Stimulated activated CD4-positive, alpha-beta T cell treated with anti-CD3 and anti-CD28 coated beads, TNF-alpha, amount 100 ng/mL, for 1 hour (primary cell): ENCODE measurements at regions not wholly inside any gene's neighbourhood (a gene's known extent, or its start where the extent isn't known, plus 50 kb on each side); places are given as distances from the start of the nearest gene placed in this dataset.

Experiments
- DNase-seq, 3 donors: peaks; one replicate each; pipeline ENCODE4 v3.0.0-alpha.2; 2020; ENCODE audit warnings: low read depth in 3 of 3, low spot score in 1 of 3

DNA sequence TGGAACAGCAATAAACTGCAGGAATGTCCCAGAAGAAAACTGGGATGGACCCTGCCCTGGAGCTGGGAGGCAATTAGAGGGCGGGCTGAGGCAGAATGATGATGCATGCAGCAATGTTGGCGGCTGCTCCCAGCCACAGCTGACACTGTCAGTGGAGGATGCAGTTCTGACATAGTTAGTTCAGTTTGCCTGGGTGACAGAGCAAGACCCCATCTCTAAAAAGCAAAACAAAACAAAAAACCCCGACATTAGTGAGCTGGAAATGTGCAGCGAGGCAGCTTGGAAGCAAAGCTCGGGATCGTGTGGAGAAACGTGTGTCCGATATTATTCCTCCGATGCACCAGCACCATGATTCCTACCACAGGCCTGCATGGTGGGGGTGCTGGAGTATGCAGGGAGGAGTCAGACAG, 110.1 kb upstream of the UQCRFS1 start:
- no peak for DNase-seq

GRCh38 chr19:29323440-29324290, 110.7 kb upstream of the UQCRFS1 start:
- no peak for DNase-seq

- DNase-seq, result no peak
These were observed 111.3 kb upstream of the UQCRFS1 start for GRCh38 chr19:29324291-29324680.

DNA sequence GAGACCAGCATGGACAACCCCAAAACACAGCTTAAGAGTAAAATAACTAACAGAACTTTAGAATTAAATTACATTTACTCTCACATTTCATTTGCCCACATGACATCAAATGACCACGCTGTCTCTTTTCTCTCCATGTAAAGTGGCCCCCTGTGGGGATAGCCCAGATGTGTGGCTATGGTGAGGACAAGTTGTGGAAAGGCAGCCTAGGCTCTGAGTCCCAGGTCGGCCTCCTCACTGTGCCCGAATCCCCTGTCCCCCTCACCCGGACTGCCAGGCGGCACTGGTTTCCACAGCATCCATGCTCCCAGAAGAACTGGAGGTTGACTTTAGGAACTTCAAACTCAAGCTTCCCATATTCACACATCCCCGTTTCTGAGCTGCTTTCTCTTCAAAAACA, 111.8 kb upstream of the UQCRFS1 start:
- no peak for DNase-seq

DNA sequence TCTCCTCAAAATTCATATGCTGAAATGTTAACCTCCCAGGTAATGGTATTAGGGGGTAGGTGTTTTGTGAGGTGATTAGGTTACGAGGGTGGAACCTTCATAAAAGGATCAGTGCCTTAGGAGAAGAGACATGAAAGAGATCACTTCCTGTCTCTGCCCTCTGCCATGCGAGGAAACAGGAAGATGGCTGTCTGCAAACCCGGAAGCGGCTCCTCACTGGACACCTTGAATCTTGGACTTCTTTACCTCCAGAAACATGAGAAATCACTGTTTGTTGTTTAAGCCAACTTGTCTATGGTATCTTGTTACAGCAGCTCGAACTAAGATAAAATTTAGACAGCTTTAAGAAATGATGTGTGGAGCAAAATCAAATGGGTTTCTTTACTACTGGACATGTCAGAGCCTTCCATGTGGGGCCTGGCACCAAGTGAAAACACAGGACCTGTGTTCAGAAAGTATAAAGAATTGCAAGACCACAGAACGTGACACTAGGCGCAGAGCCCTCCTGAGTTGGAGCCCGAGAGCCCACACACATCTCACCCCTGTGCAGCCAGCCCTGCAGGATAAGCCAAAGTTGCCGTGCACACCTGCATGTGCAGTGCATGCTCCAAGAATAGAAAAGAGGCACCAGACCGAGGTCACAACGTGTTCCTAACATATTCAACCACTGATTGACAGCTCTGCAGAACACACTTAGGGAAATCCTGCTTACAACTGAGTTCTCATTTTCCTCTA, 112.5 kb upstream of the UQCRFS1 start:
- DNase-seq, result no peak

DNA sequence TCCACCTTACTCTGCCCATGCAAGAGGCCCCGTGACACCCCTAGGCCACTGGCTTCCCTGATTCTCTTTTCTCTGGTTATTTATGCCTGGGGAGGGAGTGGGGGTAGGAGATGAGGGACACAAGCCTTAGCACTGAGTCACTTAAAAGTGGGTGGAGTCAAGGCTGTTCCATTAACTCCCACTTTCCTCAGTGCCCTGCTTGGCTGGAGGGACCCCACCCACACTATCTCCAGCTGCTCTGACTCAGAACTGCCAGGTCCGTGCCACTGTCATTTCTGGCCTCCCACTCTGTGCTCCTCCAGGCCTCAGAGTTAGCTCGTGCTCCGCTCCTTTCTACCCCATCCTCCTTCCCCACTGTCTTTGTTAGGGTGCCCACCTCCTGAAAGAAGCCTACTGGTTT, 113.4 kb upstream of the UQCRFS1 start:
- no peak for DNase-seq

DNA sequence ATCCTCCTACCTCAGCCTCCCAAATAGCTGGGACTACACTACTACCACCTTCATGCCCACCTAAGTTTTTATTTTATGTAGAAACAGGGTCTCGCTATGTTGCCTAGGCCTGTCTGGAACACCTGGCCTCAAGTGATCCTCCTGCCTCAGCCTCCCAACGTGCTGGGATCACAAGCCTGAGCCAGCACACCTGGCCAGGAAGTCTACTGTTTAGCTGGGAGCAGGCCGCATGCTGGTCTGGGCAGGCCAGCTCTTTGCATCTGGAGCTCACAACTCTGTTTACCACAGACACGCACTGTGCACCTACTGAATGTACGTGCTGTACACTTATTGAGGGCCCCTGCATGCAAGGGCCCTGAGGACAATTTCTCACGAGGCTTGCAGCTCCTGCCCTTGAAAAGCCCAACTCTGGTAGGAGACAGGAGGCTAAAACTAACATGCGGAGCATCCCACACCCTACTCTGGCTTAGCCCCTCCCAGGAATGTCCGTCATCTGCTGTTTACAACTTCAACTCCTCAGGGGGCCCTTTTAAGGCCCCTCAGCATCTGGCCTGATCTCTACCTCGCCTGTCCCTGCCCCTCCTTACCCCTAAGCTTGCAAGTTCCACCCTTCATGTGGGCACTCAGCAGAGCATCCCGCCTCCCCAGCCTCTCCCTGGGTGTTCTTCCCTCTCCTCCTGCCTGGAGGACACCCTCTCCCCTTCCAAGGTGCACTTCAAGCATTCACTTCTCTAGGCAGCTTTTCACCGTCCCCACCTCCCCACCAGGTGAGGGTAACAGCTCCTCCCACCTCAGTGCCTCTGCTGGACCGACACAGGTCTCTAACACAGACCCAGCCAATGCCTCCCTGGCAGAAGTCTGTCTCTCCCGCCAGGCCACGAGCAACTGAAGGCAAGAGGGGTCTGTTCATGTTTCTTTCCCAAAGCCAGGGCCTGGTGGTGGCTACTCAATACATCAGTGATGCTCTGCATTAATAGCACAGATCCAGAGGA, 114.2 kb upstream of the UQCRFS1 start:
- no peak for DNase-seq

GRCh38 chr19:29328586-29328985, 115.6 kb upstream of the UQCRFS1 start:
- no peak for DNase-seq

DNA sequence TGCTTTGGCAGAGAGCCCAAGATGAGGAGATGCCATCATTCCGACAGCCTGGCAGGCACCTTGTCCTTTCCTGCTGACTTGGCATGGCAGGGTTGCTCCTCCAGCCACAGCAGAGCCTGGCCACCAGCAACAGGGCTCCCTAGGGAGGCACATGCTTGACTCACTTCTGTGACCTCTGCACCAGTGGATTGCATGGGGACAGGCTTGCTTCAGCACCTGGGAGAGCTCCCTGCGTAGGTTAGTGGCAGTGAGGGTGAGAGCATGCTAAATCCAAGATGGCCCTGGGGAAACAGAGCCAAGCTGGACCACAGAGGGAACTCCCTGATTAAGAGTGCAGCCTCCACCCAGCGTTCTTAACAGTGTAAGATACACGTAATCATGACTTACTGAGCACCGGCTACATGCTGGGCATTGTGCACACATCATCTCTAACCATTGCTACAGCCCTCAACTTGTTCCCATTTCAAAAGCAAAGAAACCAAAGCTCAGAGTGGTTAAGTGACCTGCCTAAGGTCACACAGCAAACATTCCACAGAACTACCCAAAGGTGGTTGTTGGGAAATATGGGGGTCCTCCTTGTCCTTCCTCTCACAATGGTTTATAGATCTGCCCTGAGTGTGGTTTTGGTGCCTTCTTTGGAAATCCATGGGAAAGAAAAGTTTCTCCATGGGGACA, 116.6 kb upstream of the UQCRFS1 start:
- no peak for DNase-seq

DNA sequence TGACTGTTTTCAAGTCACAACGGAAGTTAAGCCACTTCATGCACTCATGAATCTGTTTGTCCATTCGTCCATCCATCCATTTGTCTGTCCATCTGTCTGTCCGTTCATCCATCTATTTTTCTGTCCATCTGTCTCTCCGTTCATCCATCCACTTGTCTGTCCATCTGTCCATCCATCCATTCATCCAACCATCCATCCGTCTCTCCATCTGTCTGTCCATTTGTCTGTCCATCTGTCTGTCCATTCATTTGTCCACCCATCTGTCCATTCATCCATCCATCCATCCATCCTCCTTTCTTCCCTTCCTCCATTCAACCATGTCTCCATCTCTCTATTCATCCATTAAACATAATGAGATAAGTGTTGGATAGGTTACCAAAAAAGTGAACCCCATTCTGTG, 123.5 kb upstream of the UQCRFS1 start:
- no peak for DNase-seq

- DNase-seq, result no peak
These were observed 124.1 kb upstream of the UQCRFS1 start for GRCh38 chr19:29337029-29337428.

DNA sequence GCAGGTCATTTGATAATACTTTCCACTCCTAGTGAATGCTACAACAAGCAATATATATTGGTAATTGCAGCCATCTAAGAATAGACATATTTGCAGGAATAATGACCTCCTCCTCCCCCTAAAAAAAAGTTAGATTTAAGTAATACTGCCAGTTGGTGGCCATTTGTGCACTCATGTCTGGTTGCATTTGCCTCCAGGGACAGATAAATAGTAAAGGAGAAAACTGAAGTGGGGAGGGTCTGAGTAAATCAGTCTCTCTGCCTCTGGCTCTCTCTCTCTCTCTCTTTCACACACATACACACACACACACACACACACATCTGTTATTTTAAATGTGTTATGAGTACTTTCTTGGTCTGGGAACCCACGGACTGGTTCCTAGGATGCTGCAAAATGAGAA, 125.5 kb upstream of the UQCRFS1 start:
- no peak for DNase-seq

- DNase-seq, result no peak
These were observed 129.8 kb upstream of the UQCRFS1 start for GRCh38 chr19:29342721-29343120.

GRCh38 chr19:29364224-29364726, 151.3 kb upstream of the UQCRFS1 start:
- no peak for DNase-seq

DNA sequence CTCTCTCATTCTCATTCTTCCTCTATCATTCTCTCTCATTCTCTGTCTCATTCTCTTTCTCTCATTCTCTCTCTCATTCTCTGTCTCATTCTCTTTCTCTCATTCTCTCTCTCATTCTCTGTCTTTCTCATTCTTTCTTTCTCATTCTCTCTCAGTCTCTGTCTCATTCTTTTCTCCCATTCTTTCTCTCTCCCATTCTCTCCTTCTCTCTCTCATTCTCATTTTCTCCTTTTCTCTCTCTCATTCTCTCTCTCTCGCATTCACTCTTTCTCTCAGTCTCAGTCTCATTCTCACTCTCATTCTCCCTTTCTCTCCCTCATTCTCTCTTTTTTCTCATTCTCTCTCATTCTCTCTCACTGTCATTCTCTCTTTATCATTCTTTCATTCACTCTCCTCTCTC, 152.0 kb upstream of the UQCRFS1 start:
- DNase-seq, result no peak

DNA sequence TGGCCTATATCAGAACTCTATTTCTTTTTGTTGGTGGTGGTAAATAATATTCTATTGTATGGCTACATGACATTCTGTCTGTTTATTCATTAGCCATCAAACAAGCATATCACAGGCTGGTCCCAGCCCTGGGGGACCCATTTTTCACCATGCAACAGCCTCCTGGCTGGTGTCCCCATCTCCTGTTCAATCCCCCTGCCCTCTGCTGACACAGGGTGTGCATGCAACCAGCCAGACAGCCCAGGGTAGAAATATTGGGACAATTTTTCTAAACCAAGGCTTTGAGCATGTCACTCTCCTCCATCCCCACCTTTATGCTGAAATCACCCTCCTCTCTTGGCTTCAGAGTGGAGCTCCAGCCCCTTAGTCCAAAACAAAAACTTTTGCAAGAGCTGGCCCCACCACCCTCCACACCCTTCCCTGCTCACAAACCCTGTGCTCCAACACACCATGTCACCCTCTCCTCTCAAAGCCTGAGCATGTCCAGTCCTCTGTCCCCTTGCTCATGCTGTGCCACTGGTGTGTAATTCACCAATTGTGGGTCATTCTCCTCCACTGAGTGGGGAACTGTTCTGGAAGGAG, 153.0 kb upstream of the UQCRFS1 start:
- DNase-seq, result no peak

GRCh38 chr19:29366757-29367156, 153.8 kb upstream of the UQCRFS1 start:
- no peak for DNase-seq

GRCh38 chr19:29367791-29368222, 154.9 kb upstream of the UQCRFS1 start:
- no peak for DNase-seq

- no peak for DNase-seq
These were observed 155.5 kb upstream of the VSTM2B start for GRCh38 chr19:29370276-29370675.
